ENCODE measurements at regions not wholly inside any gene's neighbourhood (a gene's known extent, or its start where the extent isn't known, plus 50 kb on each side); places are given as distances from the start of the nearest gene placed in this dataset.

DNA sequence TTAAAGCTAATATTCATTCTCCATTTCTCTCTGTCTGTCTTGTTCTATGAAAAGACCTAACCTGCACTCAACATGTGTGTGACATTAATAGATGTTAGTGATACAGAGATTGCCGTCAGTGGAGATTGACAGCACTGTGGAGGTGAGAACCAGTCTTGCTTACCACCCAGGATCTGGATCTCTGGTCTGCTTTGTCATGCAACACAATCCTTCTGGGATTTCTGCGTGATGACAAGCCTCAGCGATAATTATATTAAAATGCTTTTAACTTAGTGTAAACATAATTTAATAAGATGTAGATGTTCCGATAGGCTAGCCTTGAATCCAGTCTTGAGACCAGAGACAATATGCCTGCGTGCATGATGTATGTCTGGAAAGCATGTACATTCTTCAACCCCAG, 262.0 kb upstream of the ZNF717 start:
- Histone ChIP-seq H3K27me3 (ENCODE audit: control insufficient read depth in 2 of 2, insufficient read depth in 2 of 2, low read length in 2 of 2) (no peaks in the 10 kb centered on the region), H3K79me2 (ENCODE audit: control insufficient read depth, insufficient read depth, low read length) (no peaks in the 10 kb centered on the region), H3K9me3 (replicated peaks; ENCODE audit: control insufficient read depth, insufficient read depth, low read depth, low read length) (no peaks in the 10 kb centered on the region), H3K9me1 (ENCODE audit: control insufficient read depth, insufficient read depth, low read length) (no peaks in the 10 kb centered on the region), H3K4me3 (no peak overlapping the region), H3K27ac (ENCODE audit: extremely low read depth, low read depth, low read length) (no peak overlapping the region), H3K9ac (ENCODE audit: insufficient read depth in 1 of 2, low read depth in 2 of 2, low read length in 2 of 2) (no peak overlapping the region), H3K4me1 (replicated peaks in 1 of 2; ENCODE audit: control insufficient read depth in 2 of 2, insufficient read depth in 2 of 2, low read length in 2 of 2) (no peaks in the 10 kb centered on the region), H3K4me2 (ENCODE audit: insufficient read depth, low read length) (no peak overlapping the region), H3K36me3 (ENCODE audit: control insufficient read depth, insufficient read depth, low read length) (no peaks in the 10 kb centered on the region), H2AFZ (ENCODE audit: low read depth, low read length) (no peak overlapping the region), H4K20me1 (replicated peaks; ENCODE audit: control insufficient read depth, insufficient read depth, low read length) (no peaks in the 10 kb centered on the region)
- DNase-seq (ENCODE audit: extremely low read depth in 1 of 4, low spot score in 3 of 4) (no peak), FAIRE-seq (no peak), ATAC-seq (no peak)
- 2% methylated on average over 5 of the region's 5 CpGs for WGBS (ENCODE audit: insufficient coverage, low coverage, missing lambda C conversion rate)
- BruUV-seq (replicated peaks): no TSS peak
- TF ChIP-seq, protein P1, sequence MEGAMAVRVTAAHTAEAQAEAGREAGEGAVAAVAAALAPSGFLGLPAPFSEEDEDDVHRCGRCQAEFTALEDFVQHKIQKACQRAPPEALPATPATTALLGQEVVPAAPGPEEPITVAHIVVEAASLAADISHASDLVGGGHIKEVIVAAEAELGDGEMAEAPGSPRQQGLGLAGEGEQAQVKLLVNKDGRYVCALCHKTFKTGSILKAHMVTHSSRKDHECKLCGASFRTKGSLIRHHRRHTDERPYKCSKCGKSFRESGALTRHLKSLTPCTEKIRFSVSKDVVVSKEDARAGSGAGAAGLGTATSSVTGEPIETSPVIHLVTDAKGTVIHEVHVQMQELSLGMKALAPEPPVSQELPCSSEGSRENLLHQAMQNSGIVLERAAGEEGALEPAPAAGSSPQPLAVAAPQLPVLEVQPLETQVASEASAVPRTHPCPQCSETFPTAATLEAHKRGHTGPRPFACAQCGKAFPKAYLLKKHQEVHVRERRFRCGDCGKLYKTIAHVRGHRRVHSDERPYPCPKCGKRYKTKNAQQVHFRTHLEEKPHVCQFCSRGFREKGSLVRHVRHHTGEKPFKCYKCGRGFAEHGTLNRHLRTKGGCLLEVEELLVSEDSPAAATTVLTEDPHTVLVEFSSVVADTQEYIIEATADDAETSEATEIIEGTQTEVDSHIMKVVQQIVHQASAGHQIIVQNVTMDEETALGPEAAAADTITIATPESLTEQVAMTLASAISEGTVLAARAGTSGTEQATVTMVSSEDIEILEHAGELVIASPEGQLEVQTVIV (CRISPR knock-in tag; IDR thresholded peaks at IDR 0.05; ENCODE audit: borderline replicate concordance): no peak
- TF ChIP-seq ZBTB8A (IDR thresholded peaks at IDR 0.05; ENCODE audit: partially characterized antibody): no peak
- TF ChIP-seq POLR3G (IDR thresholded peaks at IDR 0.05; ENCODE audit: extremely low read depth, insufficient read length, insufficient replicate concordance): no peak
- TF ChIP-seq RNF2 (IDR thresholded peaks at IDR 0.05): no peak
- no peak for TF ChIP-seq CREB3L1 (IDR thresholded peaks at IDR 0.05; ENCODE audit: borderline replicate concordance, low read depth)
- no peak for TF ChIP-seq ZKSCAN8 (CRISPR knock-in tag; IDR thresholded peaks at IDR 0.05)
- no peak for TF ChIP-seq ZNF408 (CRISPR knock-in tag; IDR thresholded peaks at IDR 0.05; ENCODE audit: low read depth)
- TF ChIP-seq SMARCB1 (IDR thresholded peaks at IDR 0.05; ENCODE audit: insufficient read length, low read depth): no peak
- TF ChIP-seq TRIM25 (IDR thresholded peaks at IDR 0.05; ENCODE audit: borderline replicate concordance): no peak
- TF ChIP-seq ZNF561 (CRISPR knock-in tag; conservative IDR thresholded peaks at IDR 0.05): no peak
- TF ChIP-seq ZNF551 (CRISPR knock-in tag; IDR thresholded peaks at IDR 0.05): no peak
- POLR2A ChIA-PET: no interaction called here
- intact Hi-C loops (cut with micrococcal nuclease): loop anchor here (5.0 kb wide), 1 partner anchor 325 kb away; no protein-coding TSS in a partner anchor
- in situ Hi-C loops (cut with MboI): no loop called here
- CTCF ChIA-PET (ENCODE audit: low intra/inter-chr PET ratio): no interaction called here

Measured in K562 (cell line).